ENCODE measurements at regions not wholly inside any gene's neighbourhood (a gene's known extent, or its start where the extent isn't known, plus 50 kb on each side); places are given as distances from the start of the nearest gene placed in this dataset.
"Not testable (repeated sequence)": the region's sequence is repeated elsewhere in the genome, so short reads cannot be mapped to it uniquely, and the experiment has no call there.

- TF ChIP-seq EZH2phosphoT487 (IDR thresholded peaks at IDR 0.05; ENCODE audit: insufficient read depth, low read depth); EZH2 (IDR thresholded peaks at IDR 0.05; ENCODE audit: insufficient read depth, poor library complexity, severe bottlenecking): not testable (repeated sequence)
These were observed 121.6 kb downstream of the UNC93B1 start for GRCh38 chr11:67882304-67882703.

Measured in GM23248 (cell line).